Erythroblast (primary cell): ENCODE measurements at regions not wholly inside any gene's neighbourhood (a gene's known extent, or its start where the extent isn't known, plus 50 kb on each side); places are given as distances from the start of the nearest gene placed in this dataset.

Source experiments
- GATA1 ChIP-seq: IDR thresholded peaks from 2 replicates; pipeline ENCODE4 v1.6.1; 2011; ENCODE audit warnings: low read depth, mild to moderate bottlenecking, control low read depth, low read length, moderate library complexity
- POLR2A ChIP-seq: IDR thresholded peaks from 2 replicates; pipeline ENCODE4 v1.6.1; 2011; ENCODE audit warnings: mild to moderate bottlenecking, low read length

- TF ChIP-seq POLR2A: no peak
- TF ChIP-seq GATA1: no peak
These were observed 371.8 kb upstream of the NRSN1 start for GRCh38 chr6:23754197-23754596.
